ENCODE measurements at regions not wholly inside any gene's neighbourhood (a gene's known extent, or its start where the extent isn't known, plus 50 kb on each side); places are given as distances from the start of the nearest gene placed in this dataset.
"Not testable (repeated sequence)": the region's sequence is repeated elsewhere in the genome, so short reads cannot be mapped to it uniquely, and the experiment has no call there.

DNA sequence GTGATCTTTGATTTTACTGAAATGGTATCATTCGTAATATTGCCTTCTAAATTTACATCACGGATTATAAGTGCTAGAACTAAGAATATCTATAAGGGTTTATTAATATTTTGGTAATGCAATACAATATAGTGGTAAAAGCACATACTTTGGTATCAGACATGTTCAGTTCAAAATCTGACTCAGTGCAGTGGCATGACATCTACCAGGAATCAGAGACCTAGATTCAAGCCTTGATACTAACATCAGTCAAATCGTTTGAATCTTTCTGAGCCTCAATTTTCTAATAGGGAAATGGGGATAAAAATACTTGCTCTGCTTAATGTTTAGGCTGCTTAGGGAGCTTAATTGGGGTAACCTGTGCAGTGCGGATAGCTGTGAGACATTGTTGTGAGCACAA is 488.0 kb downstream of the BCKDHB start:
- no peaks in the 10 kb centered on the region; the same call in 1 of the 2 replicates for H3K27me3 Mint-ChIP-seq (ENCODE audit: insufficient read depth)
- TF ChIP-seq, protein P1, sequence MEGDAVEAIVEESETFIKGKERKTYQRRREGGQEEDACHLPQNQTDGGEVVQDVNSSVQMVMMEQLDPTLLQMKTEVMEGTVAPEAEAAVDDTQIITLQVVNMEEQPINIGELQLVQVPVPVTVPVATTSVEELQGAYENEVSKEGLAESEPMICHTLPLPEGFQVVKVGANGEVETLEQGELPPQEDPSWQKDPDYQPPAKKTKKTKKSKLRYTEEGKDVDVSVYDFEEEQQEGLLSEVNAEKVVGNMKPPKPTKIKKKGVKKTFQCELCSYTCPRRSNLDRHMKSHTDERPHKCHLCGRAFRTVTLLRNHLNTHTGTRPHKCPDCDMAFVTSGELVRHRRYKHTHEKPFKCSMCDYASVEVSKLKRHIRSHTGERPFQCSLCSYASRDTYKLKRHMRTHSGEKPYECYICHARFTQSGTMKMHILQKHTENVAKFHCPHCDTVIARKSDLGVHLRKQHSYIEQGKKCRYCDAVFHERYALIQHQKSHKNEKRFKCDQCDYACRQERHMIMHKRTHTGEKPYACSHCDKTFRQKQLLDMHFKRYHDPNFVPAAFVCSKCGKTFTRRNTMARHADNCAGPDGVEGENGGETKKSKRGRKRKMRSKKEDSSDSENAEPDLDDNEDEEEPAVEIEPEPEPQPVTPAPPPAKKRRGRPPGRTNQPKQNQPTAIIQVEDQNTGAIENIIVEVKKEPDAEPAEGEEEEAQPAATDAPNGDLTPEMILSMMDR (IDR thresholded peaks at IDR 0.05): no peak
- peaks cover 8% of the 10 kb centered on the region; the same call in 1 of the 2 replicates for H3K36me3 Mint-ChIP-seq (ENCODE audit: low read depth)
- peaks cover 6% of the 10 kb centered on the region for H3K4me1 Mint-ChIP-seq (ENCODE audit: low read depth)
- no peaks in the 10 kb centered on the region for H3K9me3 Mint-ChIP-seq
- no peak overlapping the region for H3K27ac Mint-ChIP-seq
- DNase-seq: no peak
- H3K4me3 Mint-ChIP-seq: no peak overlapping the region

DNA sequence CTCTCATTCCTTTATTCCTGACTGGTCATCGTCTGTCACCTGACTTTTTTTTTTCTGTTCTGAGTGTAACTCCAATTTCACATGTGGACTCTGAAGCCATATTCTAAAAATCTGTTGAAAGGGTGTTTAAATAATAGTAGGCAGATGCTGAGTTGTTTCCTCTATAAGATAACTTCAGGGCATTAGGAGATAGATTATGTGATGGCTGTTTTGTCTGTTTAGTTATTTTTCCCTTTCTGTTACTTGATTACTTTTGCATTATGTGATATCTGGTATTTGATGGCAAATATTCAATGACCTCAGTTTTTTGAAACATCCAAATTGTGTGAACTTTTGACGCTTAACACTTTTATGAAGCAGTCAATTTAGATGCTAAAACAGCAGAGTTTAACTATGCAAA is 486.0 kb downstream of the BCKDHB start:
- Mint-ChIP-seq H3K27me3 (ENCODE audit: insufficient read depth) (no peaks in the 10 kb centered on the region; the same call in 1 of the 2 replicates), H3K27ac (no peak overlapping the region), H3K9me3 (peaks cover 5% of the 10 kb centered on the region), H3K36me3 (ENCODE audit: low read depth) (peaks cover 6% of the 10 kb centered on the region), H3K4me3 (no peak overlapping the region), H3K4me1 (ENCODE audit: low read depth) (peaks cover 6% of the 10 kb centered on the region)
- TF ChIP-seq, protein P1 (IDR thresholded peaks at IDR 0.05): no peak
- DNase-seq: no peak

DNA sequence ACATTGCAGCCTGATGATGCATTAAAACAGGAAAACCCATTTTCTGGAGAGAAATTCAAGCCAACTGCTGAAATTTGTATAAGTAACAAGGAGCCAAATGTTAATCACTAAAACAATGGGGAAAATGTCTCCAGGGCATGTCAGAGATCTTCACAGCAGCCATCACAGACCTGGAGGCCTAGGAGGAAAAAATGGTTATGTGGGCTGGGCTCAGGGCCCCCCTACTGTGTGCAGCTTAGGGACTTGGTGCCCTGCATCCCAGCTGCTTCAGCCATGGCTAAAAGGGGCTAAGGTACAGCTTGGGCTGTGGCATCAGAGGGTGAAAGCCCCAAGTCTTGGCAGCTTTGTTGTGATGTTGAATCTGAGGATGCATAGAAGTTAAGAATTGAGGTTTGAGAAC is 479.8 kb downstream of the BCKDHB start:
- Mint-ChIP-seq H3K27ac (no peak overlapping the region), H3K9me3 (peaks cover 29% of the 10 kb centered on the region), H3K36me3 (ENCODE audit: low read depth) (peaks cover 26% of the 10 kb centered on the region), H3K27me3 (ENCODE audit: insufficient read depth) (no peaks in the 10 kb centered on the region; the same call in 1 of the 2 replicates), H3K4me1 (ENCODE audit: low read depth) (no peaks in the 10 kb centered on the region), H3K4me3 (no peak overlapping the region)
- TF ChIP-seq, protein P1 (IDR thresholded peaks at IDR 0.05): no peak
- no peak for DNase-seq

- TF ChIP-seq, protein P1 (IDR thresholded peaks at IDR 0.05): no peak
- Mint-ChIP-seq H3K4me1 (ENCODE audit: low read depth) (no peaks in the 10 kb centered on the region), H3K36me3 (ENCODE audit: low read depth) (no peaks in the 10 kb centered on the region), H3K9me3 (no peaks in the 10 kb centered on the region), H3K4me3 (no peak overlapping the region), H3K27ac (no peak overlapping the region), H3K27me3 (ENCODE audit: insufficient read depth) (no peaks in the 10 kb centered on the region)
- no peak for DNase-seq
These were observed 473.0 kb downstream of the BCKDHB start for GRCh38 chr6:80579391-80580023.

DNA sequence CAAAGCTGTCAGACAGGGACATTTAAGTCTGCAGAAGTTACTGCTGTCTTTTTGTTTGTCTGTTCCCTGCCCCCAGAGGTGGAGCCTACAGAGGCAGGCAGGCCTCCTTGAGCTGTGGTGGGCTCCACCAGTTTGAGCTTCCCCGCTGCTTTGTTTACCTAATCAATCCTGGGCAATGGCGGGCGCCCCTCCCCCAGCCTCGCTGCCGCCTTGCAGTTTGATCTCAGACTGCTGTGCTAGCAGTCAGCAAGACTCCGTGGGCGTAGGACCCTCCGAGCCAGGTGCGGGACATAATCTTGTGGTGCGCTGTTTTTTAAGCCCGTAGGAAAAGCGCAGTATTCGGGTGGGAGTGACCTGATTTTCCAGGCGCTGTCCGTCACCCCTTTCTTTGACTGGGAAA is 466.8 kb downstream of the BCKDHB start:
- H3K4me3 Mint-ChIP-seq; H3K9me3 Mint-ChIP-seq; H3K27me3 Mint-ChIP-seq (ENCODE audit: insufficient read depth); H3K36me3 Mint-ChIP-seq (ENCODE audit: low read depth); DNase-seq; H3K27ac Mint-ChIP-seq; H3K4me1 Mint-ChIP-seq (ENCODE audit: low read depth): not testable (repeated sequence)

GRCh38 chr6:80566361-80566760 is 459.9 kb downstream of the BCKDHB start:
- Mint-ChIP-seq H3K36me3 (ENCODE audit: low read depth) (no peaks in the 10 kb centered on the region), H3K4me3 (no peak overlapping the region), H3K4me1 (ENCODE audit: low read depth) (no peaks in the 10 kb centered on the region), H3K27me3 (ENCODE audit: insufficient read depth) (no peaks in the 10 kb centered on the region; the same call in 1 of the 2 replicates), H3K27ac (no peak overlapping the region), H3K9me3 (no peaks in the 10 kb centered on the region)
- no peak for DNase-seq
- TF ChIP-seq, protein P1 (IDR thresholded peaks at IDR 0.05): no peak
